Spleen (tissue), 11 donors: ENCODE measurements at regions not wholly inside any gene's neighbourhood (a gene's known extent, or its start where the extent isn't known, plus 50 kb on each side); places are given as distances from the start of the nearest gene placed in this dataset.
"Not testable (repeated sequence)": the region's sequence is repeated elsewhere in the genome, so short reads cannot be mapped to it uniquely, and the experiment has no call there.

Experiments
- DNase-seq: peaks from one replicate; pipeline ENCODE4 v3.0.0-alpha.2; 2020
- H3K27ac ChIP-seq, 8 donors: fragments of 200-600 bp; sonication (generic) in 7 of 8; 1 replicate in 4 of 8; 2 replicates in 4 of 8; pipeline versions ENCODE4 v1.5.0 to v1.8.0; 2016 to 2021; ENCODE audit warnings: inconsistent platforms in 4 of 8, mild to moderate bottlenecking in 4 of 8, moderate library complexity in 1 of 8
- H3K27me3 ChIP-seq, 7 donors: fragments of 200-600 bp; sonication (generic) in 6 of 7; replicated peaks in 1 of 7; 1 replicate in 4 of 7; 2 replicates in 3 of 7; pipeline versions ENCODE4 v1.5.0 to v1.8.0; 2016 to 2021; ENCODE audit warnings: inconsistent platforms in 3 of 7, mild to moderate bottlenecking in 1 of 7
- H3K36me3 ChIP-seq, 6 donors: fragments of 200-600 bp; sonication (generic) in 5 of 6; 1 replicate in 4 of 6; 2 replicates in 2 of 6; pipeline versions ENCODE4 v1.5.0 to v1.8.0; 2016 to 2021; ENCODE audit warnings: inconsistent platforms in 2 of 6
- H3K4me1 ChIP-seq, 6 donors: fragments of 200-600 bp; sonication (generic) in 5 of 6; 1 replicate in 3 of 6; 2 replicates in 3 of 6; pipeline versions ENCODE4 v1.5.0 to v1.8.0; 2016 to 2021; ENCODE audit warnings: inconsistent platforms in 3 of 6
- H3K4me3 ChIP-seq, 8 donors: fragments of 200-600 bp; sonication (generic) in 7 of 8; 1 replicate in 4 of 8; 2 replicates in 4 of 8; pipeline versions ENCODE4 v1.5.0 to v1.8.0; 2016 to 2021; ENCODE audit warnings: inconsistent platforms in 4 of 8, mild to moderate bottlenecking in 4 of 8, moderate library complexity in 2 of 8
- H3K9me3 ChIP-seq, 8 donors: fragments of 200-600 bp; sonication (generic) in 7 of 8; 1 replicate in 4 of 8; 2 replicates in 4 of 8; pipeline versions ENCODE4 v1.5.0 to v1.8.0; 2016 to 2021; ENCODE audit warnings: inconsistent platforms in 4 of 8
- POLR2A ChIP-seq, 3 donors: fragments of 450-650 bp; IDR thresholded peaks; one replicate each; pipeline ENCODE4 v1.5.1; 2017; ENCODE audit warnings: antibody characterized with exemption in 3 of 3, mild to moderate bottlenecking in 1 of 3
- POLR2AphosphoS5 ChIP-seq, 3 donors: sonication (generic); formaldehyde crosslinking; IDR thresholded peaks; one replicate each; pipeline ENCODE4 v1.5.1; 2017; ENCODE audit warnings: antibody characterized with exemption in 3 of 3
- WGBS, 5 donors: extraction: QIAGEN DNeasy Blood & Tissue Kit in 3 of 5; methylation state at CpG; one replicate each; pipeline versions ENCODE4 v1.1.5 to v1.1.7; 2013 to 2018; 5-methylcytosine and 5-hydroxymethylcytosine counted together
- intact Hi-C: fragments of 100-400 bp; cut with DNase I; formaldehyde crosslinking; loops from one replicate; pipeline ENCODE4 v1.15.0; 2023; ENCODE audit warnings: low total_unique reads
- TF ChIP-seq, protein P1 (sequence below), 11 experiments: fragments of 200-600 bp in 7 of 11; fragments of 450-650 bp in 4 of 11; sonication (generic) in 4 of 11; IDR thresholded peaks in 8 of 11; conservative IDR thresholded peaks in 3 of 11; 1 replicate in 7 of 11; 2 replicates in 4 of 11; pipeline versions ENCODE4 v1.4.0 to v1.8.0; 2016 to 2021; ENCODE audit warnings: antibody characterized with exemption in 11 of 11, inconsistent platforms in 4 of 11, mild to moderate bottlenecking in 1 of 11
- donor health status: healthy with polysubstance abuse.
- donor health status: DM: no; HTN: no; CAD: no; lungs with moderate emphysema.
- donor health status: DM: no; HTN: no; CAD: no.
- donor health status: Bipolar disorder and iron deficiency.
- donor health status: healthy.
- donor health status: DM: no; HTN: no; CAD: no.
- donor health status: DM: yes; HTN: yes; CAD: no.

DNA sequence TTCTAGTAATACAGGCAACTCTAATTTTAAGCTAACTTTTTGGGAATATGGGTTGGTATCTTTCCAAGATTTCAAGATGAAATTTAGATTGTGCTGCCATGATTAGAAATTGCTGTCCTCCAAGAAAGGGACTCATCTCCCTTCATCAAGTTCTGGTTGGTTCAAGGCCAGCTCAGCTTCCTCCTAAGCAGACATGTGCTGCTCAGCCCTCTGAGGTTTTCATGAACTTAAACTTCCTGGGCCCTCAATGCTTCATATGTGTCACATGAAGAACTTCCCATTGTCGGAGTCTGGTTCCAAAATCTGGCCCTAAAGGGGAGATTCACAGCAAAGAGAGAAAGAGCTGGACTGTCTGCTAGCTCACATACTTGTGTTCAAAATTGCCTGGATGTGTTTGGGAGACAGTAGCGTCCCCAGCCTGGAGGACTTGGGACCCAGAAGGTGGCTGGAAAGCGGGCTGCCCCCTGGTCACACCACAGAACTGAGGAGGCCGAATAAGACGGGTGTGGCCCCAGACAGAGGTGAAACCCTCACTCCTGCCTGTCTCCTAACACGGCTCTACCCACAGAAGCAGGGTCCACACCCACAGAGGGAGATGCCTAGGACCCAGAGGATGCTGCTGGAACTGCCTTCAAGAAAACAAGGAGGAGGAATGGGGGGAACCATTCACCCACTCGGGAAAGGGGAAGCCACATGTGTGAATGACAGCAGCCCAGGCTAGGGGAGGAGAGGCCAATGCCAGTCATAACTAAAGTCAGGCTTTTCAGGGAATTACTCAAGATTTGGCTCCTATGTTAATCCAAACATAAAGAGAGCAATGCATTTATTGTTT, 54.3 kb upstream of the GPR31 start:
- Histone ChIP-seq H3K9me3 (no peaks in the 10 kb centered on the region), H3K4me1 (no peaks in the 10 kb centered on the region), H3K27ac (no peak overlapping the region), H3K4me3 (no peak overlapping the region), H3K36me3 (no peaks in the 10 kb centered on the region), H3K27me3 (peaks cover 0 to 17% (median 0%) of the 10 kb centered on the region in 7 donors)
- WGBS, 5 donors = 56 to 65% (median 61%) methylated on average over 7 of the region's 7 CpGs
- TF ChIP-seq, protein P1, sequence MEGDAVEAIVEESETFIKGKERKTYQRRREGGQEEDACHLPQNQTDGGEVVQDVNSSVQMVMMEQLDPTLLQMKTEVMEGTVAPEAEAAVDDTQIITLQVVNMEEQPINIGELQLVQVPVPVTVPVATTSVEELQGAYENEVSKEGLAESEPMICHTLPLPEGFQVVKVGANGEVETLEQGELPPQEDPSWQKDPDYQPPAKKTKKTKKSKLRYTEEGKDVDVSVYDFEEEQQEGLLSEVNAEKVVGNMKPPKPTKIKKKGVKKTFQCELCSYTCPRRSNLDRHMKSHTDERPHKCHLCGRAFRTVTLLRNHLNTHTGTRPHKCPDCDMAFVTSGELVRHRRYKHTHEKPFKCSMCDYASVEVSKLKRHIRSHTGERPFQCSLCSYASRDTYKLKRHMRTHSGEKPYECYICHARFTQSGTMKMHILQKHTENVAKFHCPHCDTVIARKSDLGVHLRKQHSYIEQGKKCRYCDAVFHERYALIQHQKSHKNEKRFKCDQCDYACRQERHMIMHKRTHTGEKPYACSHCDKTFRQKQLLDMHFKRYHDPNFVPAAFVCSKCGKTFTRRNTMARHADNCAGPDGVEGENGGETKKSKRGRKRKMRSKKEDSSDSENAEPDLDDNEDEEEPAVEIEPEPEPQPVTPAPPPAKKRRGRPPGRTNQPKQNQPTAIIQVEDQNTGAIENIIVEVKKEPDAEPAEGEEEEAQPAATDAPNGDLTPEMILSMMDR (IDR thresholded peaks at IDR 0.05 in 8 of 11, conservative IDR thresholded peaks at IDR 0.05 in 3 of 11) = no peak
- TF ChIP-seq POLR2A (IDR thresholded peaks at IDR 0.05) (no peak), POLR2AphosphoS5 (IDR thresholded peaks at IDR 0.05) (no peak)
- DNase-seq = no peak
- intact Hi-C loops = no loop called here

GRCh38 chr6:167212713-167213005, 54.9 kb upstream of the GPR31 start:
- 68 to 80% (median 80%) methylated on average over 4 of the region's 4 CpGs for WGBS, 5 donors
- peaks cover 0 to 17% (median 0%) of the 10 kb centered on the region in 7 donors for H3K27me3 ChIP-seq
- no peaks in the 10 kb centered on the region for H3K4me1 ChIP-seq
- H3K36me3 ChIP-seq = no peaks in the 10 kb centered on the region
- H3K27ac ChIP-seq = no peak overlapping the region
- H3K4me3 ChIP-seq = no peak overlapping the region
- intact Hi-C loops = no loop called here
- no peaks in the 10 kb centered on the region for H3K9me3 ChIP-seq
- DNase-seq = no peak
- TF ChIP-seq POLR2AphosphoS5 (IDR thresholded peaks at IDR 0.05) (no peak), POLR2A (IDR thresholded peaks at IDR 0.05) (no peak)
- TF ChIP-seq, protein P1 (IDR thresholded peaks at IDR 0.05 in 8 of 11, conservative IDR thresholded peaks at IDR 0.05 in 3 of 11) = no peak

DNA sequence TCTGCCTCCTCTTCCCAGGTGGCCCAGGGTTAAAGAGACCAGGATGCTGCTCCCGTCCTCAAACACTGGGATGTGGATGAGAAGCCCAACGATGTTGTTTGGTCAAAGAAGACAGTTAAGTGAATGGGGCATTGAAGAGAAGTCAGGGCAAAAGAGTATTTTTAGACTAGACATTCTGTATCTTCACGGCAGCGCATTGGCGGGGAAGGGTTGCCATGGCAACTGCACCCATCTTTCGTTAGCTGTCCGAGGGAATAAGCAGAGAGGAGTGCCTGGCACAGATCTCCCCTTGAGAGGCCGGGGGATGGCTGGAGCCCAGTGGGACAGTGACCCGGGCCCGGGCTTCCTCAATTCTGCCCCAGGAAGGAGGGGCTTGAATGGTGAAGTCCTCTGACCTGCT, 56.4 kb upstream of the GPR31 start:
- Histone ChIP-seq H3K27ac (no peak overlapping the region), H3K9me3 (no peaks in the 10 kb centered on the region), H3K27me3 (peaks cover 0 to 10% (median 0%) of the 10 kb centered on the region in 7 donors), H3K4me3 (no peak overlapping the region), H3K36me3 (no peaks in the 10 kb centered on the region), H3K4me1 (no peaks in the 10 kb centered on the region)
- no peak for DNase-seq
- 60 to 71% (median 66%) methylated on average over 9 to 10 of the region's 10 CpGs for WGBS, 5 donors
- no peak for TF ChIP-seq POLR2AphosphoS5 (IDR thresholded peaks at IDR 0.05)
- no peak for TF ChIP-seq POLR2A (IDR thresholded peaks at IDR 0.05)
- TF ChIP-seq, protein P1 (IDR thresholded peaks at IDR 0.05 in 8 of 11, conservative IDR thresholded peaks at IDR 0.05 in 3 of 11) = no peak
- intact Hi-C loops = no loop called here

DNA sequence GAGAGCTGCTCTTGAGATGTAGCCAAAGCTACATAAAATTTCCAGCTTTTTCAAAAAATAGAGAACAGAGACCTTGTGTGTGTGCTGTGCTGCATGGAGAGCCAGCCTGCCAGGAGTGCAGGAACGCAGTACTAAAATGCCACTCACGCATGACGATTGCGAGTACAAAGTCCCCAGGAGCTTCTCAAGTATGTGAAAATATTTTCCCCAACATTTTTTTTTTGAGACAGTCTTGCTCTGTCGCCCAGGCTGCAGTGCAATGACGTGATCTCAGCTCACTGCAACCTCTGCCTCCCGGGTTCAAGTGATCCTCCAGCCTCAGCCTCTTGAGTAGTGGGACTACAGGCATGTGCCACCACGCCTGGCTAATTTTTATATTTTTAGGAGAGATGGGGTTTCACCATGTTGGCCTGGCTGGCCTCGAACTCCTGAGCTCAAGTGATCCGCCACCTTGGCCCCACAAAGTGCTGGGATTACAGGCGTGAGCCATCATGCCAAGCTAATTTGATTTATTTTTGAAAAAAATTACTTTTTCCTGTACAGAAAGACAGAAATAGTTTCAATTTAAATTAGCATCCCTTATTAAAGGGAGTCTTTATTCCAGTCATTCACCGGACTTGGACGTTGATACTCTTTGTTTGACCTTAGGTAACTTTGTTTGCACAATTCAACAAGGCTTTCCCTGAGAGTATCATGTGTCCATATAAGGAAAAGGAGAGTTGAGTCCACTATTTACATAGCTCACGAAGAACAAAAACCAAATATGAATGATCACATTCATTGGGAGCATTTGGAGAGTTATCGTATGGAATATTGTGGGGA, 57.9 kb upstream of the GPR31 start:
- H3K4me1 ChIP-seq, H3K27me3 ChIP-seq, H3K4me3 ChIP-seq, H3K36me3 ChIP-seq, H3K9me3 ChIP-seq, H3K27ac ChIP-seq, intact Hi-C loops, DNase-seq: not testable (repeated sequence)
- WGBS, 5 donors = 49 to 73% (median 51%) methylated on average over 13 to 15 of the region's 15 CpGs

- 64 to 82% (median 74%) methylated on average over 12 to 15 of the region's 15 CpGs for WGBS, 5 donors
- H3K4me3 ChIP-seq, intact Hi-C loops, H3K27me3 ChIP-seq, DNase-seq, H3K9me3 ChIP-seq, H3K4me1 ChIP-seq, H3K27ac ChIP-seq, H3K36me3 ChIP-seq: not testable (repeated sequence)
Observed at GRCh38 chr6:167216390-167217050, 58.7 kb upstream of the GPR31 start.

- WGBS, 5 donors = 84 to 95% (median 86%) methylated on average over 4 of the region's 4 CpGs
- DNase-seq, intact Hi-C loops: not testable (repeated sequence)
Observed at GRCh38 chr6:167217073-167217472, 59.3 kb upstream of the GPR31 start.

More at GRCh38 chr6:167217073-167217472, 59.3 kb upstream of the GPR31 start:
- not testable (repeated sequence) for H3K27me3 ChIP-seq, H3K9me3 ChIP-seq, H3K36me3 ChIP-seq, H3K4me3 ChIP-seq, H3K4me1 ChIP-seq, H3K27ac ChIP-seq
